ENCODE measurements at regions not wholly inside any gene's neighbourhood (a gene's known extent, or its start where the extent isn't known, plus 50 kb on each side); places are given as distances from the start of the nearest gene placed in this dataset.

DNA sequence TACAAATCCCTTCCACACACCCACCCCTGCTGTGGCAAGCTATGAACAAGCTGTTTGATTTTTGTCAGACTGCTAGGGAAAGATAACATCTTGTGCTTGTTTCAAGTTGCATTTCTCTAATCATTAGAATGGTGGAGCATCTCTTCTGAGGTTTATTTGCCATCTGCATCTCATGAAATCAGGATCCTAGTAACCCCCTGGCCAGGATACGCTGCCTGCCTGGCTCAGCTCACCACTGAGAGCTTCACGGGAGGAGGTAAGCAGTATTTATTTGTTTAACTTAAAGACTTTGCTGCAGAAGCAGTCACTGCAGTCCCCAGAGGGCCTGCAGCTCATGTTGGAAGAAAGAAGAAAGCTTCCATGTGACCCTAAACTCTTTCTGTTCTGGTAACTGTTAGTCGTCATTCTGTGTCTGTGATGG, 83.3 kb upstream of the CXCL14 start:
- DNase-seq (ENCODE audit: low spot score): no peak

DNA sequence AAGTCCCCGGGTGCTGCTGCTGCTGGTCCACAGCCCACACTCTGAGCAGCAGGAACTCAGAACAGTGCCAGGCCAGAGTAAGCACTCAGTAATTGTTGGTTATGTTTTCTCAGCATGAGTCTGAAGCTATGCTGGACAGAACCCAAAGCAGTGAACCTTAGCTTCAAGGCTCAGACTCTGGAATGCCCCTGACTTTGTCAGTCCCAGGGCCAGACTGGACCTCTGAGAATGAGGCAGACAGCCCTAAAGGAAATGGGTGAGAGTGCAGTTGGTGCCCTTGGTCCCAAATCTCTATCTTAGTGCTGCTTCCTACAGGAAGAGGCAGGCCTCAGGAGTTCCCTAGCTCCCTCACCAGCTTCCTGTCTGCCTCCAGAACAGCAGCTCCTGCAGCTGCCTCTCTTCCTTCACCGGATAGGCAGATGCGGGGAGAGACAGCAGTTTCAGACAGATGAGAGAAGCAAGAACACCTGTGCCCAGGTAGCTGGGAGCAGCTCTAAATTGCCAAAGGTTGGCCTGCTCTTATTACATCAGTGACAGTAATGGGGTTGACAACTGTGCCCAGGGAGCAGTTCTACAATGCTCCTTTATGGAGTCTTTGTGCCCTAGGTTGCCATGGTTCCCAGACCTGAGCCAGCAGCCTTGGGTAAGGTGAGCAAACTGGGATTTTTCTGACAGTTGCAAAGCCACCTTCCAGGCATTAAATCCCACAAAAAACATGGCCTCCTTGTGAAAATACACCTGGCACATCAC, 82.2 kb upstream of the CXCL14 start:
- peak; percentile 92 for DNase-seq (ENCODE audit: low spot score)

- no peak for DNase-seq (ENCODE audit: low spot score)
These were observed 78.9 kb upstream of the CXCL14 start for GRCh38 chr5:135657536-135658305.

GRCh38 chr5:135655468-135655815, 76.7 kb upstream of the CXCL14 start:
- peak; percentile 9 for DNase-seq (ENCODE audit: low spot score)

DNA sequence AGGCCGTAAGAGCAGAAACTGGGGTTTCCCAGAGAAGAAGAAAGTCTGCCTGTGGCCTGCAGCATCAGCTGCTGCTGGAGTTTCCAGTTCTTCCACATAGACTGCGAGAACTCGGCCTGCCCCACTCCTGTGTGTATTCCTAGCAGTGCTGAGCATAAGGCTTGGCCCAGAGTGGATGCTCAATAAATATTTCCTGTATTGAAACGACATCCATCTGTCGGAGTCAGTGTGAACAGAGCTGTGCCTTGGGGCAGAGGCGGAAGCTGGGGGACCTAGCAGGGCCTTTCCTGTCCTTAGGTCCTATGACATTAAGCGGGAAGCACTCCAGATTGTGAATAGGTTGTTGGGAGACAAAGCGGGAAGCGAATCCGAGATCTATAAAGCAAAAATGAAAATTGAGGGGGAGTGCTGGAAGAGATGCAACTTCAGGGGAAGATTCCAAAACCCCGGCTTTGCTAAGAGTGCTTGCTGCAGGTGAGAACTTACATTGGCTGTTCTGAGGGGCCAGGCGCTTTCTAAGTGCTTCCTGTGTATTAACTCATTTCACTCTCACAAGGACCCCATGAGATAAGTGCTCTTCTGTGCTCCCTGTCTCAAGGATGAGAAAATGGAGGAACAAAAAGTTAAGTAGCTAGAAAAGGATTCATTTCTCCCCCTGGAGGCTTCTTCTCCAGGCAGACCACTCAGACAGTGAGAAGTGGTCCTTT, 76.1 kb upstream of the CXCL14 start:
- no peak for DNase-seq (ENCODE audit: low spot score)

DNA sequence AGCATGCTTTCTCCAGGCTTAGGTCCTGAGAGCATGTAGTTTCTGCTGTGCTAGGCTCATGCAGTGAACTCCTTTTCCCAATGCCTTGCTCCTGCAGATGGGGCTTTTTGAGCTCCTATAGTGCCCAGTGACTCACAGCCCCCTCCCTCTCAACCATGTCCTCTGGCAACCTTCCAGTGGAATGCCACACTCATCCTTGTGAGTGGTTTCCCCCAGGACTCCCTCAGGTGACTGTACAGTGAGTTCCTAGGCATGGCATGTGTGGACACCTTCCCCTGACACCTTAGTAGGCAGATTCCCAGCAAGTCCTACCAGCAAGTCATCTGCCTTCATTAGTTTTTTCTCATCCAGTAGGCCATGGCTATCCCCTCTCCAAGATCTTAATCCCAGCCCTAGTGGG, 72.4 kb upstream of the CXCL14 start:
- peak; percentile 99 for DNase-seq (ENCODE audit: low spot score)

DNA sequence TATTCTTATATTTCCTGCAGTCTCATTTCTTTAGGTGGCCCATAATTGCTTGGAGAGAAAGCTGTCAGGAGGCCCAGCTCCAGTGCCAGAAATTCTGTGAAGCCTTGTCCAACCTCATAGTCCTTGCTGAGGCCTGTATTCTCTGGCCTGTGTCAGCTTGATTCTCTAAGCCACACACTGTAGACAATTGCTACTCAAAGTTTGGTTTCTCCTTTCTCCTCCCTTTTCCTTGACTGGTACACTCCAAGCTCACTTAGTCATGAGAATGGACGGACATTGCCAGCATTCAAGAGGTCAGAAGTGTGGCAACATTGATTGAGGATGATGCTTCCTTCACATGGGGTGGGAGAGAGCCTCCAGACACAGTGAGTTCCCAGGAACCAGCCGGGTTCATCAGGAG, 71.3 kb upstream of the CXCL14 start:
- DNase-seq (ENCODE audit: low spot score): peak; percentile 62

DNA sequence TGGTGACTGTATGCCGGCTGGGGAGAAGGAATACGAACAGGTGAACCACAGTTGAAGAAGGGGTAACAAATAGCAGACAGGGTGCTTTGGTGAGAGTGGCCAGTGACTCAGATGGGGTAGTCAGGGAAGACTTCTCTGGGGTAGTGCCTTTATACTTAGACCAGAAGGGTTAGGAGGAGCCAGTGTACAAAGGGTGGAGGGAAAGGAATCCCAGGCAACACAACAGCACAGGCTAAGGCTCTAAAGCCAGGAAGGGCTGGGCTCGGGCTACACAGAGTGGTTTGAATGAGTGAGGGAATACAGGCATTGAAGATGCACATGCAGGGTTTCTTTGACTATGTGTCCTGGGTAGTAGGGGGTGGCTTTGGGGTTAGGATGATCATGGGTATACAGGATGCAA, 70.6 kb upstream of the CXCL14 start:
- DNase-seq (ENCODE audit: low spot score): no peak

DNA sequence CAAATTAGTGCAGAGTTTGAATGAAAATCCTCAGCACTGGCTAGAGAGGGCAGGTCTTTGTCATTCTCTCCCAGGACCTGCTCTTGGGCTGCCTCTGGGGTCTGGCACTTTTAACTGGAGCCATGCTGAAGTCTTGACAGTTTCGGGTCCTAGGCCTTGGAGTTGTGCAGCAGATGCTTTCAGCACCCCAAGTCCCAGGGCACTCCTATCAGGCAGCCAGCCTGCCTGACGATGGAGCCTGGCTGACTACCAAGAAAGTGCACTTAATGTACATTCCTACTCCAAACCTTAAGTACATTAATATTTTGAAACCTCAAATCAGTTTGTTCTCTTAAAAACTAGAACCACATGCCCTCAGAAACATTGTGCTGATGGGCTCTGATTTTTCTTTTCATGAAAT, 69.3 kb upstream of the CXCL14 start:
- no peak for DNase-seq (ENCODE audit: low spot score)

DNA sequence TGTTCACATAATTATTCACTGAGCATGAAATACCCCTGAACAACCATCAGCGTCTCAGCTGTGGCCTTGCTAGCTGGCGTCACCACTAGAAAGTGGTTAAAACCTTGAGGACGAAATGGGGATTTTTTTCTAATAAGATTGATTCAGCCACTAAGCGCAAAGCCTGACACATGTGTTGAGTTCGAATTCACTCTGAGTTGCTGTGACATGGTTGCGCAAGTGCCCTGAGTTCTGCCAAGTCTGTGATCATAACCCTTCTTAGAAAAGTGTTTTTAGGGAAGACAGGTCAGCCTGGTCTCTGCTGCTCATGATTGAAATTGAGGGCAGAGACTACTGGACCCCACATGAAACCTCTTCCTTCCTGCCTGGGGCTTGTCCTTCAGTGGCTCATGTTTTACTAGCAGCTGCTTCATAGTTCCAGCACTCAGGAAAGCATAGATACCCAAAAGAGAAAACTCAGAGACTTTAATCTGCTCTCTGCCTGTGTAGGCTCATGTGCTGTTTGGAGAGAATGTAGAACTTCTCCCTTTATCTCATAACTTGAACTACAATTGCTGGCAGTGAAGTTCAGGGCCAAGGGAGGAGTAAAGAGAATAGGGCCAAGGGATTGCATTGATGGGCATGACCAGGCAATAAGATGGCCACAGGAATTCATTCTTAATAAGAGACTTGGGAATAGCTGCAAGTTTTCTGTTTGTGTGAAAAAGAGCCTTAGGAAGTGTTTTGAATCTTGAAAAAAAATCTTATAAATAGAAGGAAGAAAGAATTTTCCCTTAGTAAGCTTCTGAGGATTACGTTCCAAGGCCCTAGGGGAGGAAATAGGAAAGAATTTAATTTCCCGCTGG, 66.8 kb upstream of the CXCL14 start:
- no peak for DNase-seq (ENCODE audit: low spot score)

GRCh38 chr5:135644816-135645215, 66.0 kb upstream of the CXCL14 start:
- no peak for DNase-seq (ENCODE audit: low spot score)

DNA sequence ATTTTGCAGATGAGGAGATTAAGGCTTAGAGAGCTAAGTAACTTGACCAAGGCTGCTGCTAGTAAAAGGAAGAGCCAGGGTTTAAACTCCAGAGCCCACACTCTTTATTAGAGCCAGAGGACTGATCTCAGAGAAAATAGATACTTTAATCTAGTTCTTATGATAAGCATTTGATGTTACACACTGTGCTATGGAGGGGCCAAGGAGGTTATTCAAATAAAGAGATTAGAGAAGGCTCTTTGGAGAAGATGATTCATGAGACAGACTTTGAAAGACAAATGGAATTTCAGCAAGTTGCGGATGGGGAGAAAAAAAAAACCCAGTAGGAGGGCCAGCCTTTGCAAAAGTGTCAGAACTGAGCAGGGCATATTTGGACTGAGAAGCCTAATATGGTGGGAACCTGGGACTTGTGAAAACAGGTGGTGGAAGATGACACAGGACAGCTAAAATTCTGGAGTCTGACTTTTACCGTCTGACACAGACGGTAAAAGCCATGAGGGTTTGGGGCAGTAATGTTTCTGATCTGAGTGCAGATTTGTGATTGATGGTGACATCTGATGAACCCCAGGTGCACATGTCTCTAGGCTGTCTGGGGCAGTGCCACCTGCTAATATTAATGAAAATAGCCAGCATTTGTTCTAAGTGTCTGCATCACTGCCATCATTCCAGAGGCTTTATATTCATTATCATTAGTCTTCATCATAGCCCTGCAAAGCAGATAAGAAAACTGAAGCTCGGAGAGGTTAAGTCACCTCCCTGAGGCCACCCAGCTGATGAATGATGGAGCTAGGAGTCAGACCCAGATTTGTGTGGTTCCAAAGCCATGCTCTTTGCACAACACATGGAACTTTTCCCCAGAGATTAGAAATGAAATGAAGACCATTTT, 65.3 kb upstream of the CXCL14 start:
- no peak for DNase-seq (ENCODE audit: low spot score)

DNA sequence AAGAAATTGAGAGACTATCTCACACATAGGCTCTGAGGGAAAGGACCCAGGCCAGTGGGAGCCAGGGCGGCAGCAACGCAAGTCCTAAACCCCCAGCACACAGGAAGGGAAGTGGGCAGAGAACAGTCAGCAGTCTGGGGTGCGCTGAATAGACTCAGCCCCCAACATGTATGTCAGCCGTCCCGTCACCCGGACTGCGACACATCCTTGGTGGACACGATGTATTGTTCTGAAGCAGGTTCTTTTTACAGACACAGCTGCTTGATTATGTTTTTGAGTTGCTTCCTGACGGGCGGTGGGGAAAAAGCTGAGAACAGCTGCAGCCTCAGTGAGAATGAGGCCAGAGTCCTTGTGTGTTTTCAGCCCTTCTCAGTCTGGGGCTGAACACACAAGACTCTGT, 64.1 kb upstream of the CXCL14 start:
- DNase-seq (ENCODE audit: low spot score): no peak

GRCh38 chr5:135642488-135642870, 63.7 kb upstream of the CXCL14 start:
- no peak for DNase-seq (ENCODE audit: low spot score)

- DNase-seq (ENCODE audit: low spot score): no peak
These were observed 63.1 kb upstream of the CXCL14 start for GRCh38 chr5:135641734-135642487.

DNA sequence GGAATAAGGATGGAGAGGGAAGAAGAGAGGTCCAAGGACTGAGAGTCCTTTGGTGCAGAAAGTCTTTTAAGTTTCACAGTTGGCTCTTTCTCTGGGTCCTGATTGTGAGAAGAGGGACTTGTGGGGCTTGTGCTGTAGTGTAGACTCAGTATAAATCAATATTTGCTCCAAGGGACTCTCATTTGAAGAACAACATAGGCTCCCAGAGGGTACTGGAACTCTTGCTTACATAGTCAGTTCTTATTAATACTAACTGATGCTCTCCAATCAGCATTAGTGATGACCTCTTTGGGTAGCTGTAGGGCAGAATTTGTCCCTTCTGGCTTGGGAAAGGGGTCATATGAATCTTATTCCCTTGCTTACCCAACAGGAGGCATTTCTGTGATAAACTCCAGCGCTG, 62.5 kb upstream of the CXCL14 start:
- no peak for DNase-seq (ENCODE audit: low spot score)

GRCh38 chr5:135635451-135635850, 56.7 kb upstream of the CXCL14 start:
- peak; percentile 92 for DNase-seq (ENCODE audit: low spot score)

DNA sequence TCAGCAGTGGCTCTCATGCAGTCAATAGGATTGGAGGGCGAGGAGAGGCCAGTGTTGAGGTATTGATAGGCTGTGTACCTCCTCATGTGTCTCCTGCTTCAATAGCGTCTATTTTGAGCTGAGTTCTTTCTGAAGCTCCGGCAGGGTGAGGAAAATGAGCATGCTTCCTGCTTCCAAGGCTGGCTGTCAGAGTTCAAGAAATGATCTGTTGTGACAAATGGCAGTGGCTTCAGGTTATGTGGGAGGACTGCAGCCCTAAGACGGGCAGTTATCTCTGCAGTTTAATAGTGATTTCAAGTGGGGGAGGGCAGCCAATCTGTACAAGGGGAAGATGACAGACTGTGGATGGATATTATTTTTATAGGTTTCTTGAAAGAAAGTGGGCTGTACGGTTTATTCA, 54.0 kb upstream of the CXCL14 start:
- DNase-seq (ENCODE audit: low spot score): no peak

DNA sequence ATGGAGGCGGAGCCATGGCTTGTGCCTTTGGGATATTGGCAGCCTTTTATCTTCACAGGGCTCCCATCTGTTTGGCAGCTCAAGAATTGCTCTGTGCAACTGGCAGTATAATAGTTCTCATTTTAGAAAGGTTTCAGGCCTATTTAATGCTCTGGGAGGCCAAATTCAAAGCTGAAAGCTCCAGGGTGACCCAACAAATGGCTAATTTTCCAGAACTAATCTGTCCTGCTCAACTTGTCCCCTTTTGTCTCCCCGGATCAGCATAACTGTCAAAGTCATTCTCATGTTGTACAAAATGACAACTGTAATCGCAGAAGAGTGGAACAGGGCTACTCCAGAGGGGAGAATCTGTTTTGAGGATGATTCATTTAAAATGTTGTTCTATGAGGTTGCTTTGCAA, 52.6 kb upstream of the CXCL14 start:
- no peak for DNase-seq (ENCODE audit: low spot score)

DNA sequence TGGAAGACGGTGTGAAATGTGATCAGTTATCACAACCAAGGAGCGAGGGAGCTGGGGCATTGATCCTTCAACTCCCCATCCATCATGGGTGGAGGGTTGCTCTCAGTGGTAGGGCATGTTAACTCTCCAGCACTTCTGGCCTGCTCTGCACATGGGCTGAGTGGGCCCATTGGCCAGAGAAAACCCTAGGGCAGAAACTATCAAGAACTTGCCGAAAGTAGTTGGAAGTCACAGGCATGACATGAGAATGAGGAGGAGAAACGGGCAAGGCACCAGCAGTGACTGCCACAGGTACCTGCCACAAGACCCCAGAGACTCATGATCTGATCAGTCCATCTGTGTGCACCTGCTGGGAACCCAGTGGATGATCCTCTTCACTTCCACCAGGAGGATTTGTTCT, 50.9 kb upstream of the CXCL14 start:
- DNase-seq (ENCODE audit: low spot score): no peak

Measured in kidney tubule cell (primary cell).